Activated T-cell treated with anti-CD3 and anti-CD28 coated beads, Interleukin-2, amount 50 U/mL, for 48 hours (primary cell): ENCODE measurements at regions not wholly inside any gene's neighbourhood (a gene's known extent, or its start where the extent isn't known, plus 50 kb on each side); places are given as distances from the start of the nearest gene placed in this dataset.
"Not testable (repeated sequence)": the region's sequence is repeated elsewhere in the genome, so short reads cannot be mapped to it uniquely, and the experiment has no call there.

Experiments
- DNase-seq, 2 experiments: peaks; one replicate each; pipeline ENCODE4 v3.0.0-alpha.2; 2020

GRCh38 chr14:44385296-44385695 is 121.8 kb downstream of the FSCB start:
- DNase-seq: not testable (repeated sequence)

DNA sequence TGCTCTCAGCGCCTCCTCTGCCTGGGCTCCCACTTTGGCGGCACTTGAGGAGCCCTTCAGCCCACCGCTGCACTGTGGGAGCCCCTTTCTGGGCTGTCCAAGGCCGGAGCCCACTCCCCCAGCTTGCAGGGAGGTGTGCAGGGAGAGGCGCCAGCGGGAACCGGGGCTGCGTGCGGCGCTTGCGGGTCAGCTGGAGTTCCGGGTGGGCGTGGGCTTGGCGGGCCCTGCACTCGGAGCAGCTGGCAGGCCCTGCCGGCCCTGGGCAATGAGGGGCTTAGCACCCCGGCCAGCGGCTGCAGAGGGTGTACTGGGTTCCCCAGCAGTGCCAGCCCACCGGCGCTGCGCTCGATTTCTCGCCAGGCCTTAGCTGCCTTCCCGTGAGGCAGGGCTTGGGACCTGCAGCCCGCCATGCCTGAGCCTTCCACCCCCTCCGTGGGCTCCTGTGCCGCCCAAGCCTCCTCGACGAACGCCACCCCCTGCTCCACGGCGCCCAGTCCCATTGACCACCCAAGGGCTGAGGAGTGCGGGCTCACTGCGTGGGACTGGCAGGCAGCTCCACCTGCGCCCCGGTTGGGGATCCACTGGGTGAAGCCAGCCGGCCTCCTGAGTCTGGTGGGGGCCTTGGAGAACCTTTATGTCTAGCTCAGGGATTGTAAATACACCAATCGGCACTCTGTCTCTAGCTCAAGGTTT is 122.3 kb downstream of the FSCB start:
- not testable (repeated sequence) for DNase-seq

GRCh38 chr14:44384093-44384492 is 123.0 kb downstream of the FSCB start:
- DNase-seq: no peak

DNA sequence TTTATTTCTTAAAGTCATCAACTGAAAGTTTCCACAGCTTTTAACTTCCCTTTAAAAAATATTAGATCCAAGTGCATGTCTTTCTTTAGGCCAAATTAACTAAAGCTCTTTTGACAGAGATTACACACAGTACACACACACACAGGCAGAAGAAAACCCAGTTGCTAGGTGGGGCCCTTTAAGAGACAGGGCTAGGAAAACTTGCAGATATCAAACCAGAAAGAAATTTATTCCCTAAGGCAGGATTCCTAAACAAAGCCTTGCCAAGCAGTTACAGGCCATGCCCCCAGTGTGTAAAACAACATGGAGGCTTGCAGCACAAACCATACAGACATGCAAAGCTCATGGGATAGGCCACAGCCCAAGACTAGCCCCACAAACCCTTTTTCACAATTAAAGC is 123.4 kb downstream of the FSCB start:
- no peak for DNase-seq

DNA sequence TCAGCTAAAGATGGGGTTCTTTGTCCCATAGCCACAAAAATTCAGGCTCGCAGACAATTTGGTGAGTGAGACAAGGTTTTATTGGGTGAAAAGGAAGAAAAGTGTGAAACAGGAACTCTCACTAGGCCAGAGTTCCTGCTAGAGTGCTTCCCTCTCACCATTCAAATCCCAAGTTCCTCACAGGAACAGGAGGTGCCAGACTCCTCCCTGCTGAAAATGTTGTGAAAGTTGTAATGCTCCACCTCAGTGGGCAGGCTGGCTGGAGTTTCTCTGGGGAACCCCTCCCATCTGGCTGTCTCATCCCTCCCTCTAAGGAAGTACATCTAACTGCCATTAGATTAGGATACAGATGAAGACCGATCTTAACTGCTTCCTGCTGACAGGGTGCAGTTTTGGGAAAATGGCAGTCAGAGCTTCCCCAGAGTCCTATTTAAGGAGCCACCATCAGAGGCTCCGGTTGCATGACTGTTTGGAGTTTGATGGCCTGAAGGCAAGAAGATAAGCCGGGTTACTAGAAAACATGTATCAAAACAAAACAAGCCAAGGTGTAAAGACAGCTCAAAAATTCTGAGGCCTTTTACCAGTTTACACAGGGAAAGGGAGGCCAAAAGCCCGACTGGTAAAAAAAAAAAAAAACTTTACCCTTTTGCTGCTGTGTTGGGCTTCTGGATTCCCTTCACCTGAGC is 127.6 kb downstream of the FSCB start:
- no peak for DNase-seq

DNA sequence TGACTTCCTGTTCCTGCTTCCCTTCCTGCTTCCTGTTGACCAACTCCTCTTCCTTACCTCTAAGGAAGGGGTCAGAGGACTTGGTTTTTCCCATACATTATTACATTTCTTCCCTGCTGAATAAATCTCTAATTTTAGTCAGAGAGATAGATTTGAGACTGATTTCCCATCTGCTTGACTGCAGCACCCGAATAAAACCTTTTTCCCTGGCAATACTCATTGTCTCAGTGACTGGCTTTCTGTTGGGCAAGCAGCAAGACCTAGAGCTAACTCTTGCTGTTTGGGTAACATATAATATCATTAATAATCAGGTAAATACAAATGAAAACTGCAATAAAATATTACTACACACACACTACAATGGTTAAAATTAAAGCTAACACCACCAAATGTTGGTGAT is 132.2 kb downstream of the FSCB start:
- no peak for DNase-seq

GRCh38 chr14:44372807-44373489 is 134.1 kb downstream of the FSCB start:
- DNase-seq: no peak

DNA sequence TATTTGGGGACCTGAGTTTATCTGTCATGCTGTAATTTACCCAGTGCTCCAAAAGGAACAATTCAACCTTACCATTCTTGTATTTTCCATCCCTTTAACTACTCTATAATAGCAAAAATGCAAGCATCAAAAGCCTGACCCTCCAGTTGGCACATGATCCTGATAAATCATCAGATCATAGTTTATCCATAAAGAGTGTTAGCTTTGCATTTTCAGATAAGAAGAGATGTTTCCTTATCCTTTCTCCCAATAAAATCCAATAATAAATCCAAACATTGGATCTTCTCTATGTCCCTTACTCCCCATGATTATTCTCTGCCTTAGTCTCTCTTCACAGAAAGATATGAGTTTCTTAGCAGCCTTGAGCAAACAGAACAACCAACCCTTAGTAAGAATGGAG is 134.9 kb downstream of the FSCB start:
- DNase-seq: no peak

DNA sequence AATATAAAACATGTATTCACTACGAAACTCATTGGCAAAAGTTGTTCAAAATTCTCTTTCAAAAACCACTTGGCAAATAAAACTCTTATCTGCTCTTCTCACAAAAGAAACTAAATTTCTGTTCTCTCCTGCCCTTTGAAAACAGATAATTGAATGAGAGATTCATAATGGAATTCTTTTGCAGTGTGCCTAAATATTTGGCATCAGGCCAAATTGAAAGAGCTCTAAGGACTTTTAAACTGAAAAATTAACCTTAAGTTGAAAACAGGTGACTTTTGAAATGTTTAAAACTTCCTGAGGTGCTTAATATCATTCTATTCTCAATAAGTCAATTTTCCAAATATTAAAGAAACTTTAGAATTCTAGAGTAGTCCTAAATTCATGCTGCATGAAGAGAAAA is 136.4 kb downstream of the FSCB start:
- no peak for DNase-seq

- DNase-seq: no peak
These were observed 137.5 kb downstream of the FSCB start for GRCh38 chr14:44369401-44370123.

DNA sequence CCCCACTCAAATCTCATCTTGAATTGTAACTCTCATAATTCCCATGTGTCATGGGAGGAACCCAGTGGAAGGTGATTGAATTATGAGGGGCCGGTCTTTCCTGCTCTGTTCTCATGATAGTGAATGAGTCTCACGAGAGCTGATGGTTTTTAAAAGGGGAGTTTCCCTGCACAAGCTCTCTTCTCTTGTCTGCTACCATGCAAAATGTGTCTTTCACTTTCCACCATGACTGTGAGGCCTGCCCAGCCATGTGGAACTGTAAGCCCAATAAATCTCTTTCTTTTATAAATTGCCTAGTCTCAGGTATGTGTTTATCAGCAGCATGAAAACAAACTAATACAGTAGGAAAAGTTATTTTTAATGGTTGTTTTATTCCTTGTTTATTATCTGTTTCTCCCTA is 146.0 kb downstream of the FSCB start:
- DNase-seq: no peak

- no peak for DNase-seq
These were observed 153.3 kb downstream of the FSCB start for GRCh38 chr14:44353805-44354204.

- DNase-seq: no peak
These were observed 154.9 kb downstream of the FSCB start for GRCh38 chr14:44352201-44352600.

DNA sequence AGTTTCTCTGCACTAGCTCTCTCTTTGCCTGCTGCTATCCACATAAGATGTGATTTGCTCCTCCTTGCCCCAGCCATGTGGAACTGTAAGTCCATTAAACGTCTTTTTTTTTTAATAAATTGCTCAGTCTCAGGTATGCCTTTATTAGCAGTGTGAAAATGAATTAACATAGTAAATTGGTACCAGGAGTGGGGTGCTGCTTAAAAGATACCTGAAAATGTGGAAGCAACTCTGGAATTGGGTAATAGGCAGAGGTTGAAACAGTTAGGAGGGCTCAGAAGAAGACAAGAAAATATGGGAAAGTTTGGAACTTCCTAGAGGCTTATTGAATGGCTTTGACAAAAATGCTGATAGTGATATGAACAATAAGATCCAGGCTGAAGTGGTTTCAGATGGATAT is 159.8 kb downstream of the FSCB start:
- no peak for DNase-seq

DNA sequence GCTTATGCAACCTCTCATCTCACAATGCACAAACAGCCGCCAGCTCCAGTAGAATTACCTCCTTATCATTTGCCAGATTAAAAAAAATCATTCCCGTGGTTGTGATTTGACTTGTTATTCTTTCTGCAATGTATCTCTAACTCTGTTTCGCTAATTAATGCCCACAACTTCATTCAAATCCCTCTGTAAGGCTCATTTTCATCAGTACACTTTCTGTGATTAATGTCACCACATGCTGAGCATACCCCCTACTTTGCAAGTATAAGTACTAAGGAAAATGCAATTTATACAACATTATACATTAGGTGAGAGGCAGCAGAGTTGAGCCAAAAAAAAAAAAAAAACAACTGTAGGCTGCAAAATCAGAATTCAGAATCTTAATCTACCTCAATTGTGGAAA is 166.0 kb downstream of the FSCB start:
- DNase-seq: no peak

- DNase-seq: no peak
These were observed 167.2 kb downstream of the FSCB start for GRCh38 chr14:44339862-44340261.

GRCh38 chr14:44339231-44339630 is 167.9 kb downstream of the FSCB start:
- DNase-seq: no peak

GRCh38 chr14:44317441-44317746 is 189.7 kb downstream of the FSCB start:
- DNase-seq: no peak

DNA sequence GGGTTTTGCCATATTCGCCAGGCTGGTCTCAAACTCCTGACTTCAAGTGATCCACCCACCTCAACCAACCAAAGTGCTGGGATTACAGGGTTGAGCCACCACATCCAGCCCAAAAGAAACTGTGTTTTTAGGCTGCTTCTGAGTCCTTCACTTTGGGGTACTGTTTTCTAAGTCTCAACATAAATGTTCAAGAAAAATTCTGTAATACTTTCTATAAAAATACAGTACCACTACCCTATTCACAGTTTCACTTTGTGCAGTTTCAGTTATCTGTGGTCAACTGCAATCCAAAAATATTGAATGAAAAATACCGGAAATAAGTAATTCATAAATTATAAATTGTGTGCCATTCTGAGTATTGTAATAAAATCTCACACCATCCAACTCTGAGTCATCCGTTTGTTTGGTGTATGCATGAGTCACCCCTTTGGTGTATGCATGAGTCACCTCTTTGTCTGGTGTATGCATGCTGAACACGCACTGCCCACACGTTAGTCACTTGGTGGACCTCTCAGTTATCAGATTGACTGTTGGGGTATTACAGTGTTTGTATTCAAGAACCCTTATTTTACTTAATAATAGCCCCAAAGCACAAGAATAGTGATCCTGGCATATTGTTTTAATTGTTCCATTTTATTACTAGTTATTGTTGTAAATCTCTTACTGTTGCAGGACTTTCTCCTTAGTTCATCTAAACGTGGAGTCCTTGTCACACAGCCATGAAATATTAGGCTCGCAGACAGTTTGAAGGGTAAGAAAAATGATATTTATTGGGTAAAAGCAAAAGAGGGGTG is 190.2 kb downstream of the FSCB start:
- no peak for DNase-seq

DNA sequence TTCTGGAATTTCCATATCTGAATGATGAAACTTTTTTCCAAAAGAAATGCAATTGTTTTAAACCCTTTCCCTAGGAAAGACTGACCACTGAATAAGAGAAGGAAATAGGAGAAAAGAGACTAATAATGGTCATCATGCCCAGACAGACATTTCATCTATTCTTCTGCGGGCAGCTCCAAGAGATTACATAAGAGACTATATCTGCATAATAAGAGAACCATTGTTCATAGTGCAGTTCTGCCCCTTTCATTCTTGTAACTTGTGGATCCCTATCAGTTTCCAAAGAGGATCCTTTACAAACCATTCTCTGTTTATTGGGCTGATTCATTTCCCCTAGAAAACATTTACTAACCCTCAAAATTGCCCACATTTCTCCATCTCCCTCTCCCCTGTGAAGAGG is 197.8 kb downstream of the FSCB start:
- DNase-seq: no peak

DNA sequence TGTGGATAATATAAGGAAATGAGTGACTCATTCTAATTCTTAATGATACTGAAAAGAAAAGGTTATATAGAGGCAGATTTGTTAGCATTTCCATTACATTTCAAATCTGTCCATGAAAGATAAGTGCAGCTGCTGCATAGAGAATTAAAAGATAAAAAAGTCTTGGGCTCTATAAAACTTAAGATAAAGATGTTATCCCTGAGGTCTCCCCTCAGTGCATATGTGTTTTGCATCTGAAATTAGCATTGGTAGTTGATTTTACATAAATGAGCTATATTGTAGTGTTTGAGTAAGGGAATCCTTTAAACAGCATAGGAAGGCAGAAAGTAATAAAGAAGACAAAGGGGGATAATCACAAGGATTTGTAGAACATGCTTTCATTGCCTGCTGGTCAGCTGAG is 206.2 kb downstream of the FSCB start:
- DNase-seq: no peak

DNA sequence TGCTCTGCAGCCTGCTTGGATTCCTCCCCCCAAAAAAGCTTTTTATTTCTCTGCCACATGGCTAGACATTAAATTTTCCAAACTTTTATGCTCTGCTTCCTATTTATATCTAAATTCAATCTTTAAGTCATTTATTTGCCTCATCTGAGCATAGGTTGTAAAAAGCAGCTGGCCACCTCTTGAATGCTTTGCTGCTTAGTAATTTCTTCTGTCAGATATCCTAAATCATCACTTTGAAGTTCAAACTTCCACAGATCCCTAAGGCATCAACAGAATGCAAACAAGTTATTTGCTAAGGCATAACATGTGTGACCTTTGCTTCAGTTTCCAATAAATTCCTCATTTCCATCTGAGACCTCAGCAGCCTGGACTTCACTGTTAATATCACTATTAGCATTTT is 209.6 kb downstream of the FSCB start:
- no peak for DNase-seq

DNA sequence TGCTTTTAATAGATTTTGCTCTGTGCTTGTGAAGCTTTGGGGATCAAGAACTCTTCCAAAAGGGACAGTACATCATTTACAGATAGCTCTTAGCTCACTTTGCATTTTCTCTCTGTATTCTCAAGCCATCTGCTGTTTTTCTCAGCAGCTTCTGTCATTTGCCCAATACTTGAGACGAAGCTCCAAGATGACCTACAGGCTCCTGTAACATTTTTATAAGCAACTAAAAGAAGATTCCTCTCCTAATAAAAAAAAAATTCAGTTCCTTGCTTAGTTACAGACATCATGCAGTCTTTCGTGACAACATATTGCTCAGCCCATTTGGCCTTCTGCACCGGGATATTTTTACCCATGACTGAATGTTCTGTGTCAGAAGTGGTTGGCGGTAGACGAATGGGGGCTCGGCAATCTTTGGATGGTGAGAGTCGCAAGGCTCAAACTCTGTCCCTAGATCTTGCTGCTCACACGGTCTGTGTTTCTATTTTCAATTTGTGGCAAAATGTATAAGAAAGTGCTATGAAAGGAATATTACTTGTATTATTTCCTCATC is 215.6 kb downstream of the FSCB start:
- no peak for DNase-seq
